ENCODE measurements at regions not wholly inside any gene's neighbourhood (a gene's known extent, or its start where the extent isn't known, plus 50 kb on each side); places are given as distances from the start of the nearest gene placed in this dataset.

DNA sequence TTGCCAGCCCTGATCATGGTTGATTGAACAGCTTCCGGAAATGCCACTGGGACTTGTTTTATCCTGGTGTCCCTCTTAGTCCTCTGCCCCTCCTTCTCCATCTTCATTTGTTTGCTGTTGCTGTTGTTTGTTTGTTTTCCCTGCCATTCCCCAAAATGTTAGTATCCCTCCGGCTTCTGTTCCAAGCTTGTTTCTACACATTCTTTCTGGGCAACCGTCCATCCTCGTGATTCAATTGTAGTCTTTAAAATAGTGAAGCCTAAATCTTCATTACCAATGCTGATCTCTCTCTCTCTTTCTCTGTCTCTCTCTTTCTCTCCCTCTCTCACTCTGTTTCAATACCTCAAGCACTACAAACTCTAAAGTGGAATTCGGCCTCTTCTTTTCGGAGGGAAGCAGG is 649.3 kb upstream of the ARGLU1 start:
- H3K27me3 ChIP-seq (ENCODE audit: low read length): no peaks in the 10 kb centered on the region
- H3K9me3 ChIP-seq (ENCODE audit: insufficient read depth, low read length): no peaks in the 10 kb centered on the region
- H3K4me2 ChIP-seq (ENCODE audit: low read depth, low read length, poor library complexity, severe bottlenecking): no peak overlapping the region
- TF ChIP-seq EZH2phosphoT487 (conservative IDR thresholded peaks at IDR 0.05; ENCODE audit: low read length): no peak
- TF ChIP-seq CTCF (IDR thresholded peaks at IDR 0.05; ENCODE audit: insufficient read depth, low read length, poor library complexity, severe bottlenecking): no peak
- H3K9me2 ChIP-seq (replicated peaks; ENCODE audit: insufficient read depth, low read length): no peaks in the 10 kb centered on the region
- H3K4me3 ChIP-seq (ENCODE audit: insufficient read depth, low read length, poor library complexity, severe bottlenecking): no peak overlapping the region
- no peak overlapping the region for H3K9ac ChIP-seq (ENCODE audit: low read length)
- H3K79me2 ChIP-seq (ENCODE audit: insufficient read depth, low read length): no peaks in the 10 kb centered on the region
- no peak overlapping the region for H3K27ac ChIP-seq (ENCODE audit: low read depth, low read length)
- no peak overlapping the region for H2AFZ ChIP-seq (ENCODE audit: low read depth, low read length, severe bottlenecking)
- no peaks in the 10 kb centered on the region for H3F3A ChIP-seq (ENCODE audit: insufficient read depth)
- no peaks in the 10 kb centered on the region for H3K36me3 ChIP-seq (ENCODE audit: low read length)
- no peaks in the 10 kb centered on the region for H4K20me1 ChIP-seq (ENCODE audit: low read depth, low read length)

- H3K79me2 ChIP-seq (ENCODE audit: insufficient read depth, low read length): no peaks in the 10 kb centered on the region
- H3K9me3 ChIP-seq (ENCODE audit: insufficient read depth, low read length): no peaks in the 10 kb centered on the region
- no peak overlapping the region for H3K9ac ChIP-seq (ENCODE audit: low read length)
- H3K36me3 ChIP-seq (ENCODE audit: low read length): no peaks in the 10 kb centered on the region
- no peak overlapping the region for H3K27ac ChIP-seq (ENCODE audit: low read depth, low read length)
- H3F3A ChIP-seq (ENCODE audit: insufficient read depth): no peaks in the 10 kb centered on the region
- H3K4me2 ChIP-seq (ENCODE audit: low read depth, low read length, poor library complexity, severe bottlenecking): no peak overlapping the region
- no peaks in the 10 kb centered on the region for H4K20me1 ChIP-seq (ENCODE audit: low read depth, low read length)
- H3K4me3 ChIP-seq (ENCODE audit: insufficient read depth, low read length, poor library complexity, severe bottlenecking): no peak overlapping the region
- no peaks in the 10 kb centered on the region for H3K27me3 ChIP-seq (ENCODE audit: low read length)
- TF ChIP-seq EZH2phosphoT487 (conservative IDR thresholded peaks at IDR 0.05; ENCODE audit: low read length): no peak
- TF ChIP-seq CTCF (IDR thresholded peaks at IDR 0.05; ENCODE audit: insufficient read depth, low read length, poor library complexity, severe bottlenecking): no peak
- H2AFZ ChIP-seq (ENCODE audit: low read depth, low read length, severe bottlenecking): no peak overlapping the region
- H3K9me2 ChIP-seq (replicated peaks; ENCODE audit: insufficient read depth, low read length): no peaks in the 10 kb centered on the region
Observed at GRCh38 chr13:107216046-107216755, 648.3 kb upstream of the ARGLU1 start.

DNA sequence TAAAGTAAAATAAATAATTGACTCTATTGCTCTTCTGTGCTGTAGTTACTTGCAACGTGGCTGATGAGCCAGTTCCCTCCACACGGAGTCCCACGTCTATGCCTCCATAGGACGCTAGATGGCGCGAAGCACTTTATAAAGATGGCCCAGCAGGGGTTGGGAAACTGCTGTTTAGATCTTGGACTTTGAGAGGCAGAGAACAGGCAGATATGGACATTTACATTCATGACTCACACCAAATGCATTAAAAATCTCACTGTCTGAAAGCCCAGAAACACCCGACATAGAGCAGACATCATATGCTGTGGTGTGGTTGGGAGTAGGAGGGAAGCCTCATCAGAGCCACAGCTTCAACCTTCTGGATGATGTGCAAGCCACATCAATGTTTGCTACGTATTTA is 643.1 kb upstream of the ARGLU1 start:
- no peak overlapping the region for H2AFZ ChIP-seq (ENCODE audit: low read depth, low read length, severe bottlenecking)
- no peaks in the 10 kb centered on the region for H3K9me2 ChIP-seq (replicated peaks; ENCODE audit: insufficient read depth, low read length)
- H3F3A ChIP-seq (ENCODE audit: insufficient read depth): no peaks in the 10 kb centered on the region
- H4K20me1 ChIP-seq (ENCODE audit: low read depth, low read length): no peaks in the 10 kb centered on the region
- H3K9me3 ChIP-seq (ENCODE audit: insufficient read depth, low read length): no peaks in the 10 kb centered on the region
- no peak overlapping the region for H3K4me2 ChIP-seq (ENCODE audit: low read depth, low read length, poor library complexity, severe bottlenecking)
- no peak overlapping the region for H3K27ac ChIP-seq (ENCODE audit: low read depth, low read length)
- H3K9ac ChIP-seq (ENCODE audit: low read length): no peak overlapping the region
- H3K79me2 ChIP-seq (ENCODE audit: insufficient read depth, low read length): no peaks in the 10 kb centered on the region
- H3K27me3 ChIP-seq (ENCODE audit: low read length): no peaks in the 10 kb centered on the region
- no peaks in the 10 kb centered on the region for H3K36me3 ChIP-seq (ENCODE audit: low read length)
- peak; percentile 89 for TF ChIP-seq CTCF (IDR thresholded peaks at IDR 0.05; ENCODE audit: insufficient read depth, low read length, poor library complexity, severe bottlenecking)
- no peak for TF ChIP-seq EZH2phosphoT487 (conservative IDR thresholded peaks at IDR 0.05; ENCODE audit: low read length)
- no peak overlapping the region for H3K4me3 ChIP-seq (ENCODE audit: insufficient read depth, low read length, poor library complexity, severe bottlenecking)

Data from SU-DHL-6 (cell line).